Fibroblast of skin of right biceps (primary cell): ENCODE measurements at regions not wholly inside any gene's neighbourhood (a gene's known extent, or its start where the extent isn't known, plus 50 kb on each side); places are given as distances from the start of the nearest gene placed in this dataset.

Experiments
- DNase-seq: peaks from one replicate; pipeline ENCODE4 v3.0.0-alpha.2; 2013

GRCh38 chr18:79611040-79611681 lies 68.4 kb upstream of the CTDP1 start:
- DNase-seq = peak; percentile 86

GRCh38 chr18:79612291-79613108 lies 67.1 kb upstream of the CTDP1 start:
- DNase-seq = no peak

GRCh38 chr18:79613186-79613931 lies 66.2 kb upstream of the CTDP1 start:
- DNase-seq = no peak

- DNase-seq = no peak
Measured at GRCh38 chr18:79614211-79614955, 65.2 kb upstream of the CTDP1 start.

GRCh38 chr18:79615091-79615490 lies 64.5 kb upstream of the CTDP1 start:
- DNase-seq = no peak

GRCh38 chr18:79615586-79615985 lies 64.0 kb upstream of the CTDP1 start:
- no peak for DNase-seq

- peak; percentile 10 for DNase-seq
Measured at GRCh38 chr18:79616651-79617510, 62.7 kb upstream of the CTDP1 start.

- no peak for DNase-seq
Measured at GRCh38 chr18:79617511-79618500, 61.8 kb upstream of the CTDP1 start.

GRCh38 chr18:79620576-79621165 lies 58.9 kb upstream of the CTDP1 start:
- no peak for DNase-seq

- no peak for DNase-seq
Measured at GRCh38 chr18:79621501-79621900, 58.1 kb upstream of the CTDP1 start.

GRCh38 chr18:79622004-79622403 lies 57.6 kb upstream of the CTDP1 start:
- no peak for DNase-seq

GRCh38 chr18:79624356-79625170 lies 55.0 kb upstream of the CTDP1 start:
- DNase-seq = no peak

- no peak for DNase-seq
Measured at GRCh38 chr18:79625195-79625923, 54.2 kb upstream of the CTDP1 start.

GRCh38 chr18:79625924-79626561 lies 53.6 kb upstream of the CTDP1 start:
- DNase-seq = no peak

- DNase-seq = no peak
Measured at GRCh38 chr18:79626905-79627749, 52.5 kb upstream of the CTDP1 start.

GRCh38 chr18:79627750-79628294 lies 51.8 kb upstream of the CTDP1 start:
- no peak for DNase-seq
